ENCODE measurements at regions not wholly inside any gene's neighbourhood (a gene's known extent, or its start where the extent isn't known, plus 50 kb on each side); places are given as distances from the start of the nearest gene placed in this dataset.

DNA sequence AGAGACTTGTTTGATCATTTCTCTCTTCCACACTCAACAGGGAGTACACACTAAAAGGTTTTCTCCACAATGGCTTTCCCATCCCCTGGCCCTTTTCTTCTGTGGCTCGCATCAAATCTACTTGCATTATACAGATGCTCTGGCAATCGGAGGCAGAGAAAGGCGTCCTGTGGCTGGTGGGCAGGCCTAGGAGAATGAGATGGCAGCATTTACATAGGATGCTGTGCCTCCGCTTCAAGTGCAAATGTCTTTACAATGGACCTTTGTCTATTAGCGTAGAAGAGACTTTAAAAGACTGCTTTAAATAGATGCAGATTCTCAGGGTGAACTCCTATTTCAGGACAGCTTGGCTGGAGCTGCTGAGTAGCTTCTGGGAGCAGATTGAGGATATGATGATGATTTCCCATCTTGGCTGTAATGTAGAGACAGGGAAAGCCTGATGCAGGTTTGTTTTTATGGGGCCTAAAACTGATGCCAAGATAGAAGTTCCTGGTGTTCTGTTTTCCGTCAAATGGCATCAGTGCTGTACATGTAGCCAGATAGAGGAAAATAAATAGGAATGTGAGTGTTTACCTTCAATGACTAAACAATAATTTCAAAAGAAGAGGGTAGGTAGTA is 423.4 kb downstream of the RND3 start:
- H3K27me3 ChIP-seq (ENCODE audit: control insufficient read depth in 2 of 2, insufficient read depth in 2 of 2, low read length in 2 of 2) = no peaks in the 10 kb centered on the region
- FAIRE-seq = no peak
- no peaks in the 10 kb centered on the region for H3K9me1 ChIP-seq (ENCODE audit: control insufficient read depth, insufficient read depth, low read length)
- H2AFZ ChIP-seq (ENCODE audit: low read depth, low read length) = no peak overlapping the region
- no peaks in the 10 kb centered on the region for H3K9me3 ChIP-seq (replicated peaks; ENCODE audit: control insufficient read depth, insufficient read depth, low read depth, low read length)
- POLR2A ChIA-PET = no interaction called here
- no TSS peak for BruUV-seq (replicated peaks)
- H3K79me2 ChIP-seq (ENCODE audit: control insufficient read depth, insufficient read depth, low read length) = no peaks in the 10 kb centered on the region
- CTCF ChIA-PET (ENCODE audit: low intra/inter-chr PET ratio) = no interaction called here
- TF ChIP-seq SRSF1 (IDR thresholded peaks at IDR 0.05; ENCODE audit: low read depth, low read length) = no peak
- TF ChIP-seq, protein P1, sequence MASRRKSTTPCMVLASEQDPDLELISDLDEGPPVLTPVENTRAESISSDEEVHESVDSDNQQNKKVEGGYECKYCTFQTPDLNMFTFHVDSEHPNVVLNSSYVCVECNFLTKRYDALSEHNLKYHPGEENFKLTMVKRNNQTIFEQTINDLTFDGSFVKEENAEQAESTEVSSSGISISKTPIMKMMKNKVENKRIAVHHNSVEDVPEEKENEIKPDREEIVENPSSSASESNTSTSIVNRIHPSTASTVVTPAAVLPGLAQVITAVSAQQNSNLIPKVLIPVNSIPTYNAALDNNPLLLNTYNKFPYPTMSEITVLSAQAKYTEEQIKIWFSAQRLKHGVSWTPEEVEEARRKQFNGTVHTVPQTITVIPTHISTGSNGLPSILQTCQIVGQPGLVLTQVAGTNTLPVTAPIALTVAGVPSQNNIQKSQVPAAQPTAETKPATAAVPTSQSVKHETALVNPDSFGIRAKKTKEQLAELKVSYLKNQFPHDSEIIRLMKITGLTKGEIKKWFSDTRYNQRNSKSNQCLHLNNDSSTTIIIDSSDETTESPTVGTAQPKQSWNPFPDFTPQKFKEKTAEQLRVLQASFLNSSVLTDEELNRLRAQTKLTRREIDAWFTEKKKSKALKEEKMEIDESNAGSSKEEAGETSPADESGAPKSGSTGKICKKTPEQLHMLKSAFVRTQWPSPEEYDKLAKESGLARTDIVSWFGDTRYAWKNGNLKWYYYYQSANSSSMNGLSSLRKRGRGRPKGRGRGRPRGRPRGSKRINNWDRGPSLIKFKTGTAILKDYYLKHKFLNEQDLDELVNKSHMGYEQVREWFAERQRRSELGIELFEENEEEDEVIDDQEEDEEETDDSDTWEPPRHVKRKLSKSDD (conservative IDR thresholded peaks at IDR 0.05; ENCODE audit: low read length) = no peak
- TF ChIP-seq ATF1 (CRISPR knock-in tag; IDR thresholded peaks at IDR 0.05) = no peak
- no peak for TF ChIP-seq ATF1 (tag; IDR thresholded peaks at IDR 0.05)
- TF ChIP-seq, protein P2, sequence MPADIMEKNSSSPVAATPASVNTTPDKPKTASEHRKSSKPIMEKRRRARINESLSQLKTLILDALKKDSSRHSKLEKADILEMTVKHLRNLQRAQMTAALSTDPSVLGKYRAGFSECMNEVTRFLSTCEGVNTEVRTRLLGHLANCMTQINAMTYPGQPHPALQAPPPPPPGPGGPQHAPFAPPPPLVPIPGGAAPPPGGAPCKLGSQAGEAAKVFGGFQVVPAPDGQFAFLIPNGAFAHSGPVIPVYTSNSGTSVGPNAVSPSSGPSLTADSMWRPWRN (IDR thresholded peaks at IDR 0.05; ENCODE audit: low read depth) = no peak
- TF ChIP-seq, protein P3, sequence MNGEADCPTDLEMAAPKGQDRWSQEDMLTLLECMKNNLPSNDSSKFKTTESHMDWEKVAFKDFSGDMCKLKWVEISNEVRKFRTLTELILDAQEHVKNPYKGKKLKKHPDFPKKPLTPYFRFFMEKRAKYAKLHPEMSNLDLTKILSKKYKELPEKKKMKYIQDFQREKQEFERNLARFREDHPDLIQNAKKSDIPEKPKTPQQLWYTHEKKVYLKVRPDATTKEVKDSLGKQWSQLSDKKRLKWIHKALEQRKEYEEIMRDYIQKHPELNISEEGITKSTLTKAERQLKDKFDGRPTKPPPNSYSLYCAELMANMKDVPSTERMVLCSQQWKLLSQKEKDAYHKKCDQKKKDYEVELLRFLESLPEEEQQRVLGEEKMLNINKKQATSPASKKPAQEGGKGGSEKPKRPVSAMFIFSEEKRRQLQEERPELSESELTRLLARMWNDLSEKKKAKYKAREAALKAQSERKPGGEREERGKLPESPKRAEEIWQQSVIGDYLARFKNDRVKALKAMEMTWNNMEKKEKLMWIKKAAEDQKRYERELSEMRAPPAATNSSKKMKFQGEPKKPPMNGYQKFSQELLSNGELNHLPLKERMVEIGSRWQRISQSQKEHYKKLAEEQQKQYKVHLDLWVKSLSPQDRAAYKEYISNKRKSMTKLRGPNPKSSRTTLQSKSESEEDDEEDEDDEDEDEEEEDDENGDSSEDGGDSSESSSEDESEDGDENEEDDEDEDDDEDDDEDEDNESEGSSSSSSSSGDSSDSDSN (IDR thresholded peaks at IDR 0.05; ENCODE audit: borderline replicate concordance in 1 of 2, low read depth in 2 of 2, low read length in 2 of 2) = no peak
- TF ChIP-seq ZNF583 (CRISPR knock-in tag; IDR thresholded peaks at IDR 0.05) = no peak
- TF ChIP-seq SMARCA4 (IDR thresholded peaks at IDR 0.05) = no peak
- TF ChIP-seq, protein P4, sequence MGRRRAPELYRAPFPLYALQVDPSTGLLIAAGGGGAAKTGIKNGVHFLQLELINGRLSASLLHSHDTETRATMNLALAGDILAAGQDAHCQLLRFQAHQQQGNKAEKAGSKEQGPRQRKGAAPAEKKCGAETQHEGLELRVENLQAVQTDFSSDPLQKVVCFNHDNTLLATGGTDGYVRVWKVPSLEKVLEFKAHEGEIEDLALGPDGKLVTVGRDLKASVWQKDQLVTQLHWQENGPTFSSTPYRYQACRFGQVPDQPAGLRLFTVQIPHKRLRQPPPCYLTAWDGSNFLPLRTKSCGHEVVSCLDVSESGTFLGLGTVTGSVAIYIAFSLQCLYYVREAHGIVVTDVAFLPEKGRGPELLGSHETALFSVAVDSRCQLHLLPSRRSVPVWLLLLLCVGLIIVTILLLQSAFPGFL (CRISPR knock-in tag; IDR thresholded peaks at IDR 0.05) = no peak
- intact Hi-C loops (cut with micrococcal nuclease) = no loop called here
- in situ Hi-C loops (cut with MboI) = no loop called here
- under 1% methylated on average over 6 of the region's 6 CpGs for WGBS (ENCODE audit: insufficient coverage, low coverage, missing lambda C conversion rate)
- no peak for ATAC-seq
- no peaks in the 10 kb centered on the region for H3K36me3 ChIP-seq (ENCODE audit: control insufficient read depth, insufficient read depth, low read length)
- H3K27ac ChIP-seq (ENCODE audit: extremely low read depth, low read depth, low read length) = no peak overlapping the region
- H3K9ac ChIP-seq (ENCODE audit: insufficient read depth in 1 of 2, low read depth in 2 of 2, low read length in 2 of 2) = no peak overlapping the region
- H4K20me1 ChIP-seq (replicated peaks; ENCODE audit: control insufficient read depth, insufficient read depth, low read length) = no peaks in the 10 kb centered on the region
- no peak for DNase-seq (ENCODE audit: extremely low read depth in 1 of 4, low spot score in 3 of 4)
- no peaks in the 10 kb centered on the region for H3K4me1 ChIP-seq (replicated peaks in 1 of 2; ENCODE audit: control insufficient read depth in 2 of 2, insufficient read depth in 2 of 2, low read length in 2 of 2)
- H3K4me3 ChIP-seq = no peak overlapping the region
- H3K4me2 ChIP-seq (ENCODE audit: insufficient read depth, low read length) = no peak overlapping the region

Measured in K562 (cell line).